ENCODE measurements at regions not wholly inside any gene's neighbourhood (a gene's known extent, or its start where the extent isn't known, plus 50 kb on each side); places are given as distances from the start of the nearest gene placed in this dataset.

DNA sequence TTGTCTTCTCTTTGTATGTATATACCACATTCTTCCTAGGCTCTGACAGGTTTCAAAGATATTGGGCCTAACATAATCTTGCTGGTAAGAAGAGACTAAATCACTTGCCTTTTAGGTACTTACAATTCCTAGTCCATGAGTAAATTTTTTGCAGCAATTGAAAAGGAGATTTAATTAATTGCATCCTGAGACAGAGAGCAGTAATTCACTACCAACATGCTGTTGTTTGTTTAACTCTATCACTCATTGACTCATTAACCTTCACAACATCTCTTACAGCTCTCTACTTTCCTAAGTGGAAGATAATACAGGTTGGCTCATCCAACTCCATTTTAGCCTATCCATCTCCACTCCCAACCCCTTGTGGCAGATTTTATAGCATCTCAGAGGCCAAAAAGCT lies 280.4 kb downstream of the ALDH8A1 start:
- no peak overlapping the region for H3K4me2 ChIP-seq (ENCODE audit: insufficient read depth in 1 of 2, low read depth in 2 of 2, low read length in 2 of 2)
- POLR2A ChIA-PET (ENCODE audit: partially characterized antibody) = no interaction called here
- H3K9ac ChIP-seq (replicated peaks in 1 of 4; ENCODE audit: extremely low read depth in 1 of 4, low read depth in 3 of 4, low read length in 3 of 4) = no peak overlapping the region
- no peak overlapping the region for H3K14ac ChIP-seq (ENCODE audit: insufficient read length)
- H3K4me3 ChIP-seq (ENCODE audit: extremely low read depth in 1 of 4, insufficient read depth in 2 of 4, low read depth in 3 of 4, low read length in 4 of 4) = no peak overlapping the region
- no peak overlapping the region for H4K8ac ChIP-seq (ENCODE audit: extremely low read depth, insufficient read depth, low read length)
- H3K9me3 ChIP-seq (ENCODE audit: insufficient read depth in 2 of 2, low read depth in 1 of 2, low read length in 1 of 2) = no peaks in the 10 kb centered on the region
- no peak overlapping the region for H4K91ac ChIP-seq (replicated peaks; ENCODE audit: insufficient read length, low read length)
- H4K5ac ChIP-seq (ENCODE audit: insufficient read length, low read depth, low read length) = no peak overlapping the region
- H3K79me2 ChIP-seq (ENCODE audit: control insufficient read depth in 1 of 2, insufficient read depth in 2 of 2, low read length in 2 of 2) = no peaks in the 10 kb centered on the region
- no peaks in the 10 kb centered on the region for H3K79me1 ChIP-seq (ENCODE audit: low read depth, low read length)
- H3K27me3 ChIP-seq (replicated peaks in 1 of 4; ENCODE audit: control insufficient read depth in 3 of 4, extremely low read depth in 1 of 4, insufficient read depth in 3 of 4, low read length in 3 of 4) = no peaks in the 10 kb centered on the region
- H3K27ac ChIP-seq (ENCODE audit: low read depth, low read length) = no peak overlapping the region
- H3K36me3 ChIP-seq (ENCODE audit: control insufficient read depth in 2 of 4, insufficient read depth in 4 of 4, low read length in 3 of 4) = no peaks in the 10 kb centered on the region
- H3K18ac ChIP-seq (ENCODE audit: extremely low read depth, low read length) = no peak overlapping the region
- H2BK5ac ChIP-seq (ENCODE audit: low read depth, low read length) = no peak overlapping the region
- no peak overlapping the region for H2BK12ac ChIP-seq (ENCODE audit: low read depth, low read length)
- H3K4me1 ChIP-seq (replicated peaks in 1 of 4; ENCODE audit: control insufficient read depth in 3 of 4, insufficient read depth in 4 of 4, low read length in 3 of 4) = no peaks in the 10 kb centered on the region; a peak in 1 of 7 replicates
- H2AFZ ChIP-seq (ENCODE audit: low read length) = no peak overlapping the region
- H2BK15ac ChIP-seq (ENCODE audit: low read length) = no peak overlapping the region
- H3K4ac ChIP-seq (replicated peaks; ENCODE audit: insufficient read length, low read depth, low read length) = no peak overlapping the region
- no peak overlapping the region for H2BK20ac ChIP-seq (ENCODE audit: low read length)
- no peak overlapping the region for H3K23ac ChIP-seq (ENCODE audit: insufficient read length)
- CTCF ChIA-PET (ENCODE audit: partially characterized antibody) = no interaction called here
- H3K56ac ChIP-seq (replicated peaks; ENCODE audit: insufficient read length, low read depth, low read length) = no peak overlapping the region
- no peak overlapping the region for H2AK5ac ChIP-seq (ENCODE audit: low read depth, low read length)
- no peaks in the 10 kb centered on the region; the same call in 1 of the 2 replicates for H3K23me2 ChIP-seq (ENCODE audit: low read depth, low read length)
- H4K20me1 ChIP-seq (replicated peaks in 1 of 2; ENCODE audit: control insufficient read depth in 1 of 2, insufficient read depth in 2 of 2, low read length in 2 of 2) = no peaks in the 10 kb centered on the region
- no peak overlapping the region for H2BK120ac ChIP-seq (replicated peaks; ENCODE audit: low read depth, low read length)
- DNase-seq (ENCODE audit: low read depth in 1 of 2, low spot score in 2 of 2) (no peak), FAIRE-seq (no peak)
- no peak for TF ChIP-seq EGR1 (IDR thresholded peaks at IDR 0.05; ENCODE audit: borderline replicate concordance, low read depth, low read length)
- TF ChIP-seq, protein P1, sequence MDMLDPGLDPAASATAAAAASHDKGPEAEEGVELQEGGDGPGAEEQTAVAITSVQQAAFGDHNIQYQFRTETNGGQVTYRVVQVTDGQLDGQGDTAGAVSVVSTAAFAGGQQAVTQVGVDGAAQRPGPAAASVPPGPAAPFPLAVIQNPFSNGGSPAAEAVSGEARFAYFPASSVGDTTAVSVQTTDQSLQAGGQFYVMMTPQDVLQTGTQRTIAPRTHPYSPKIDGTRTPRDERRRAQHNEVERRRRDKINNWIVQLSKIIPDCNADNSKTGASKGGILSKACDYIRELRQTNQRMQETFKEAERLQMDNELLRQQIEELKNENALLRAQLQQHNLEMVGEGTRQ (IDR thresholded peaks at IDR 0.05; ENCODE audit: low read length) = no peak
- TF ChIP-seq GTF2F1 (IDR thresholded peaks at IDR 0.05; ENCODE audit: borderline replicate concordance, low read depth, low read length) = no peak
- TF ChIP-seq NANOG (IDR thresholded peaks at IDR 0.05; ENCODE audit: insufficient read depth, low read depth, low read length, poor library complexity, severe bottlenecking) = no peak
- no peak for TF ChIP-seq RFX5 (IDR thresholded peaks at IDR 0.05; ENCODE audit: borderline replicate concordance, low read depth, low read length)
- TF ChIP-seq HDAC2 (IDR thresholded peaks at IDR 0.05; ENCODE audit: borderline replicate concordance in 1 of 2, low read depth in 2 of 2, low read length in 2 of 2) = no peak
- no peak for TF ChIP-seq CEBPB (IDR thresholded peaks at IDR 0.05; ENCODE audit: low read depth, low read length)
- no peak for TF ChIP-seq SUZ12 (IDR thresholded peaks at IDR 0.05; ENCODE audit: low read length)
- no peak for TF ChIP-seq SP1 (IDR thresholded peaks at IDR 0.05; ENCODE audit: low read depth, low read length)
- TF ChIP-seq POU5F1 (IDR thresholded peaks at IDR 0.05; ENCODE audit: low read depth, low read length) = no peak
- TF ChIP-seq ZNF274 (IDR thresholded peaks at IDR 0.05; ENCODE audit: borderline replicate concordance, extremely low read depth, low read length) = no peak
- TF ChIP-seq KDM5A (IDR thresholded peaks at IDR 0.05; ENCODE audit: low read length) = no peak
- TF ChIP-seq BRCA1 (IDR thresholded peaks at IDR 0.05; ENCODE audit: low read depth, low read length) = no peak
- TF ChIP-seq, protein P2, sequence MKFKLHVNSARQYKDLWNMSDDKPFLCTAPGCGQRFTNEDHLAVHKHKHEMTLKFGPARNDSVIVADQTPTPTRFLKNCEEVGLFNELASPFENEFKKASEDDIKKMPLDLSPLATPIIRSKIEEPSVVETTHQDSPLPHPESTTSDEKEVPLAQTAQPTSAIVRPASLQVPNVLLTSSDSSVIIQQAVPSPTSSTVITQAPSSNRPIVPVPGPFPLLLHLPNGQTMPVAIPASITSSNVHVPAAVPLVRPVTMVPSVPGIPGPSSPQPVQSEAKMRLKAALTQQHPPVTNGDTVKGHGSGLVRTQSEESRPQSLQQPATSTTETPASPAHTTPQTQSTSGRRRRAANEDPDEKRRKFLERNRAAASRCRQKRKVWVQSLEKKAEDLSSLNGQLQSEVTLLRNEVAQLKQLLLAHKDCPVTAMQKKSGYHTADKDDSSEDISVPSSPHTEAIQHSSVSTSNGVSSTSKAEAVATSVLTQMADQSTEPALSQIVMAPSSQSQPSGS (IDR thresholded peaks at IDR 0.05; ENCODE audit: low read length) = no peak
